Body of pancreas (tissue), 4 donors: ENCODE measurements at regions not wholly inside any gene's neighbourhood (a gene's known extent, or its start where the extent isn't known, plus 50 kb on each side); places are given as distances from the start of the nearest gene placed in this dataset.
"Not testable (repeated sequence)": the region's sequence is repeated elsewhere in the genome, so short reads cannot be mapped to it uniquely, and the experiment has no call there.

Source experiments
- ATAC-seq: fragments of 150-250 bp; one replicate; pipeline ENCODE4 v1.9.1; 2016
- DNase-seq, 4 donors: peaks; one replicate each; pipeline ENCODE4 v3.0.0-alpha.2; 2019
- H3K27ac ChIP-seq, 4 donors: fragments of 200-600 bp; sonication (generic); 1 replicate in 3 of 4; 2 replicates in 1 of 4; pipeline versions ENCODE4 v1.5.1 to v1.6.1; 2016 to 2019; ENCODE audit warnings: mild to moderate bottlenecking in 1 of 4, mixed read lengths in 1 of 4, moderate library complexity in 1 of 4
- H3K27me3 ChIP-seq, 2 donors: fragments of 200-600 bp; sonication (generic); one replicate each; pipeline ENCODE4 v1.6.0; 2016; ENCODE audit warnings: mild to moderate bottlenecking in 1 of 2
- H3K36me3 ChIP-seq, 2 donors: fragments of 200-600 bp; sonication (generic); replicated peaks in 1 of 2; 2 replicates each; pipeline ENCODE4 v1.5.1; 2016; ENCODE audit warnings: low read depth in 2 of 2; ENCODE audit not compliant: insufficient read depth in 1 of 2
- H3K4me1 ChIP-seq: fragments of 200-600 bp; sonication (generic); one replicate; pipeline ENCODE4 v1.6.0; 2016
- H3K4me3 ChIP-seq, 2 donors: fragments of 200-600 bp; sonication (generic); 1 replicate in 1 of 2; 2 replicates in 1 of 2; pipeline ENCODE4 v1.5.1; 2016 to 2019
- H3K9me3 ChIP-seq, 3 donors: fragments of 200-600 bp; sonication (generic); 1 replicate in 2 of 3; 2 replicates in 1 of 3; pipeline ENCODE4 v1.5.1; 2016
- POLR2A ChIP-seq, 3 donors: fragments of 450-650 bp; IDR thresholded peaks; one replicate each; pipeline ENCODE4 v1.6.1; 2016; ENCODE audit warnings: antibody characterized with exemption in 3 of 3, mild to moderate bottlenecking in 2 of 3
- WGBS, 2 donors: methylation state at CpG; one replicate each; pipeline ENCODE4 v1.1.5; 2017; 5-methylcytosine and 5-hydroxymethylcytosine counted together
- intact Hi-C: fragments of 100-400 bp; cut with DNase I; formaldehyde crosslinking; loops from one replicate; pipeline ENCODE4 v1.15.1; 2023
- TF ChIP-seq, protein P1 (sequence below), 7 experiments: fragments of 450-650 bp in 4 of 7; fragments of 200-600 bp in 3 of 7; sonication (generic) in 3 of 7; IDR thresholded peaks; one replicate each; pipeline ENCODE4 v1.5.1; 2016 to 2019; ENCODE audit warnings: antibody characterized with exemption in 7 of 7

DNA sequence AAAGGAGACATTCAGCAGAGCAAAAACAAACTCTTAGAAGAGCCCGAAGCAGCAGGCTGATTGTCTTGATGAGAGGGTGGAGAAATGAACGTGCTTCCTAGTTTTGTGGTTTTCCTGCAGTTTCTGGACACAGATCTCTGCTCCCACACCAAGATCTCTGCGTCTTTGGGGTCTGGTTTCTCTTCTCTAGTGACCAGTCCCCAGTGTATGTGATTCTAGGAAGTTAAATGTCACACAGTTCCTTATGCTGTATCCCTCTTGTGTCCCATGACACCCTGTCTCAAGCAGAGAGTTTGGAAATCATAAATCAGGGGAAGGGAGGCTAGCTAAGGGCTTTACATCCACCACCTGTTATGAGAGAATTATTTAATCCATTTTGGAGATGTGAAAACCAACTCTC is 55.4 kb upstream of the KLF14 start:
- H3K36me3 ChIP-seq, result no peaks in the 10 kb centered on the region
- H3K27ac ChIP-seq, result no peak overlapping the region
- no peak for TF ChIP-seq POLR2A (IDR thresholded peaks at IDR 0.05)
- TF ChIP-seq, protein P1, sequence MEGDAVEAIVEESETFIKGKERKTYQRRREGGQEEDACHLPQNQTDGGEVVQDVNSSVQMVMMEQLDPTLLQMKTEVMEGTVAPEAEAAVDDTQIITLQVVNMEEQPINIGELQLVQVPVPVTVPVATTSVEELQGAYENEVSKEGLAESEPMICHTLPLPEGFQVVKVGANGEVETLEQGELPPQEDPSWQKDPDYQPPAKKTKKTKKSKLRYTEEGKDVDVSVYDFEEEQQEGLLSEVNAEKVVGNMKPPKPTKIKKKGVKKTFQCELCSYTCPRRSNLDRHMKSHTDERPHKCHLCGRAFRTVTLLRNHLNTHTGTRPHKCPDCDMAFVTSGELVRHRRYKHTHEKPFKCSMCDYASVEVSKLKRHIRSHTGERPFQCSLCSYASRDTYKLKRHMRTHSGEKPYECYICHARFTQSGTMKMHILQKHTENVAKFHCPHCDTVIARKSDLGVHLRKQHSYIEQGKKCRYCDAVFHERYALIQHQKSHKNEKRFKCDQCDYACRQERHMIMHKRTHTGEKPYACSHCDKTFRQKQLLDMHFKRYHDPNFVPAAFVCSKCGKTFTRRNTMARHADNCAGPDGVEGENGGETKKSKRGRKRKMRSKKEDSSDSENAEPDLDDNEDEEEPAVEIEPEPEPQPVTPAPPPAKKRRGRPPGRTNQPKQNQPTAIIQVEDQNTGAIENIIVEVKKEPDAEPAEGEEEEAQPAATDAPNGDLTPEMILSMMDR (IDR thresholded peaks at IDR 0.05), result no peak
- intact Hi-C loops, result no loop called here
- H3K4me3 ChIP-seq, result no peak overlapping the region
- H3K9me3 ChIP-seq, result no peaks in the 10 kb centered on the region
- DNase-seq, result no peak
- 72 to 74% methylated on average over 3 of the region's 3 CpGs for WGBS, 2 donors
- H3K27me3 ChIP-seq, result no peaks in the 10 kb centered on the region
- H3K4me1 ChIP-seq, result no peaks in the 10 kb centered on the region
- ATAC-seq, result no peak

DNA sequence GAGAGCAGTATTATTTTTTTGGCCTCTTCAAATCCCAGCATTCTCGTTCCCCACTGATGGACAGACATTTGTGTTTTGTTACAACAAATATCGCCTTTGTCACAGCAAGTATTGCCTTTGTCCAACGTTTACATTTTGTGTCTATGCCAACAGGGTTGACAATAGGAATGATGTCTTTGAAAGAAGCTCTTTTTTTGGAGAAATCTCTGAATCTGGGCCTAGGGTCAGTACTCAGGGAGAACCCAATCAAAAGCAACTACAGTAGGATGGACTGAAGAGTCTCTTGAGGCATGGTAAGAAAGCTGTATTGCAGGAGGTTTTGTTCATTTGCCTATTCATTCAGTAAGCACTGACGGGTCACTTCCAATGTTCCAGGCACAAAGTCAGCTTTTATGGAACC is 57.7 kb upstream of the KLF14 start:
- Histone ChIP-seq H3K4me3 (no peak overlapping the region), H3K36me3 (no peaks in the 10 kb centered on the region), H3K27me3 (no peaks in the 10 kb centered on the region), H3K9me3 (no peaks in the 10 kb centered on the region), H3K27ac (no peak overlapping the region), H3K4me1 (no peaks in the 10 kb centered on the region)
- no peak for TF ChIP-seq POLR2A (IDR thresholded peaks at IDR 0.05)
- TF ChIP-seq, protein P1 (IDR thresholded peaks at IDR 0.05), result no peak
- intact Hi-C loops, result no loop called here
- ATAC-seq, result no peak
- no peak for DNase-seq
- 82 to 84% methylated on average over 4 of the region's 4 CpGs for WGBS, 2 donors

GRCh38 chr7:130793855-130794618 is 60.0 kb upstream of the KLF14 start:
- 74 to 77% methylated on average over 9 of the region's 9 CpGs for WGBS, 2 donors
- Histone ChIP-seq H3K27me3 (no peaks in the 10 kb centered on the region), H3K4me3 (no peak overlapping the region), H3K4me1 (no peaks in the 10 kb centered on the region), H3K9me3 (no peaks in the 10 kb centered on the region), H3K27ac (no peak overlapping the region), H3K36me3 (no peaks in the 10 kb centered on the region)
- intact Hi-C loops, result no loop called here
- DNase-seq (no peak), ATAC-seq (no peak)
- no peak for TF ChIP-seq POLR2A (IDR thresholded peaks at IDR 0.05)
- TF ChIP-seq, protein P1 (IDR thresholded peaks at IDR 0.05), result no peak

DNA sequence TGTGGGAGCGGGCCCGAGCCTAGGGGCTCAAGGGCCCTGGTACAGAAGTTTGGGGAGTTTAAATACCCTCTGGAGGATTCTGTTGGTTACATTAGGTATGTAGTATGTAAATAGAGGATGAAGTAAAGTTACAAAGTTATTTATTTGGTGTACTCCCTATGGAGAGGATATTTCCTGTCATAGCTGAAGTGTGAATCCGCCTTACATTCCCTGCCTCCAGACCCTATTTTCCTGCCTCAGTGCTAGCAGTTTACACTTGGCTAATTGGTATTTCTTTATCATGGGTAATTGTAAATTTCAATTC is 60.6 kb upstream of the KLF14 start:
- Histone ChIP-seq H3K36me3 (no peaks in the 10 kb centered on the region), H3K27me3 (no peaks in the 10 kb centered on the region), H3K9me3 (no peaks in the 10 kb centered on the region), H3K4me1 (no peaks in the 10 kb centered on the region), H3K27ac (no peak overlapping the region), H3K4me3 (no peak overlapping the region)
- WGBS, 2 donors, result 87 to 91% methylated on average over 3 of the region's 3 CpGs
- no peak for ATAC-seq
- no peak for TF ChIP-seq POLR2A (IDR thresholded peaks at IDR 0.05)
- TF ChIP-seq, protein P1 (IDR thresholded peaks at IDR 0.05), result no peak
- intact Hi-C loops, result no loop called here
- DNase-seq, result no peak

DNA sequence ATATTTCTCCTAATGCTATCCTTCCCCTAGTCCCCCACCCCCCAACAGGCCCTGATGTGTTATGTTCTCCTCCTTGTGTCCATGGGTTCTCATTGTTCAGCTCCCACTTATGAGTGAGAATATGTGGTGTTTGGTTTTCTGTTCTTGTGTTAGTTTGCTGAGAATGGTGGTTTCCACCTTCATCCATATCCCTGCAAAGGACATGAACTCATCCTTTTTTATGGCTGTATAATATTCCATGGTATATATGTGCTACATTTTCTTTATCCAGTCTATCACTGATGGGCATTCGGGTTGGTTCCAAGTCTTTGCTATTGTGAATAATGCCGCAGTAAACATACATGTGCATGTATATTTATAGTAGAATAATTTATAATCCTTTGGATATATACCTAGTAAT is 62.4 kb upstream of the KLF14 start:
- intact Hi-C loops, result not testable (repeated sequence)
- 75 to 98% methylated on average over 2 of the region's 2 CpGs for WGBS, 2 donors

More for the DNA sequence above, 62.4 kb upstream of the KLF14 start:
- not testable (repeated sequence) for H3K36me3 ChIP-seq, H3K4me3 ChIP-seq, DNase-seq, H3K27ac ChIP-seq, ATAC-seq, H3K4me1 ChIP-seq, H3K9me3 ChIP-seq, H3K27me3 ChIP-seq
